KMS-11 (cell line): ENCODE measurements at regions not wholly inside any gene's neighbourhood (a gene's known extent, or its start where the extent isn't known, plus 50 kb on each side); places are given as distances from the start of the nearest gene placed in this dataset.

Experiments
- H2AFZ ChIP-seq: fragments of 200-600 bp; sonication (generic); 2 replicates; pipeline ENCODE4 v1.6.1; 2016; ENCODE audit warnings: antibody characterized with exemption, mixed run types, low read depth
- H3K27ac ChIP-seq: fragments of 200-600 bp; sonication (generic); 2 replicates; pipeline ENCODE4 v1.6.1; 2016; ENCODE audit warnings: mild to moderate bottlenecking, mixed run types
- H3K27me3 ChIP-seq: fragments of 200-600 bp; sonication (generic); 2 replicates; pipeline ENCODE4 v1.6.1; 2017; ENCODE audit warnings: mild to moderate bottlenecking, low read depth, mixed run types, moderate library complexity; ENCODE audit not compliant: insufficient read depth
- H3K36me3 ChIP-seq: fragments of 200-600 bp; sonication (generic); 2 replicates; pipeline ENCODE4 v1.6.1; 2017; ENCODE audit warnings: mild to moderate bottlenecking, mixed run types; ENCODE audit not compliant: insufficient read depth
- H3K4me1 ChIP-seq: fragments of 200-600 bp; sonication (generic); 2 replicates; pipeline ENCODE4 v1.6.1; 2016; ENCODE audit warnings: mild to moderate bottlenecking, low read depth, mixed run types; ENCODE audit not compliant: poor library complexity, severe bottlenecking
- H3K4me2 ChIP-seq: fragments of 200-600 bp; sonication (generic); 2 replicates; pipeline ENCODE4 v1.7.0; 2016; ENCODE audit warnings: mild to moderate bottlenecking, mixed run types
- H3K4me3 ChIP-seq: fragments of 200-600 bp; sonication (generic); IDR thresholded peaks from 2 replicates; pipeline ENCODE4 v1.6.1; 2017; ENCODE audit warnings: low read depth, low read length, mixed read lengths; ENCODE audit not compliant: insufficient read depth
- H3K79me2 ChIP-seq: fragments of 200-600 bp; sonication (generic); 2 replicates; pipeline ENCODE4 v1.6.1; 2016; ENCODE audit warnings: low read depth, mixed run types; ENCODE audit not compliant: insufficient read depth
- H3K9ac ChIP-seq: fragments of 200-600 bp; sonication (generic); 2 replicates; pipeline ENCODE4 v1.6.1; 2016; ENCODE audit warnings: mild to moderate bottlenecking, mixed run types
- H4K20me1 ChIP-seq: fragments of 200-600 bp; sonication (generic); 2 replicates; pipeline ENCODE4 v1.6.1; 2016; ENCODE audit warnings: mild to moderate bottlenecking, mixed run types; ENCODE audit not compliant: insufficient read depth
- TF ChIP-seq, protein P1 (sequence below): fragments of 200-600 bp; sonication (generic); conservative IDR thresholded peaks from 2 replicates; pipeline ENCODE4 v1.6.1; 2017; ENCODE audit warnings: low read depth, mild to moderate bottlenecking, antibody characterized with exemption, low read length, moderate library complexity, mixed read lengths

DNA sequence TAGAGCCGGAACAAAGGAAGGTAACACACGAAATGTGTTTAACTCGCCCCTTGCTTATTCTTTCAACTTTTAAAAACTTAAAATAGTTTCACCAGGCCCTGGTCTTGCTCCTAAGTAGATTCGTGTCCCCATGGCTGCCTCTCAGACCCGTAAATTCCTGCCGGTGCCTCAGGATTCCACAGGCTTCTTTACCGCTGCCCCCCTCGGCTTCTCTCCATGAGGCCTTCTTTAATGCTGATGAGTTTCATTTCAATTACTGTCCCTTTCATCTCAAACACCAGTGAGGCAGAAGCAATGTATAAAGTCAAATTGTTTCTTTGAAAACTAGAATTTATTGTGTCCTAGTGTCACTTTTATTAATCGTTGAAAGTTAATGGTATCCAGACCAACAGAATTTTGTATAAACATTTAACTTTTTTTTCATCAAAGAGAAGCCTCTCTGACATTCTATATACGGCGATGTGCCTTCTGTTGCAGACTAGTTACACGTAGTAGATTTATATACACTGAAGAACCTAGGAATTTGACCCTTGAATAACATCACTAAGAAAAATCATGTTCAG lies 225.2 kb downstream of the C7orf25 start:
- no peaks in the 10 kb centered on the region for H4K20me1 ChIP-seq
- no peak overlapping the region for H3K4me2 ChIP-seq
- TF ChIP-seq, protein P1, sequence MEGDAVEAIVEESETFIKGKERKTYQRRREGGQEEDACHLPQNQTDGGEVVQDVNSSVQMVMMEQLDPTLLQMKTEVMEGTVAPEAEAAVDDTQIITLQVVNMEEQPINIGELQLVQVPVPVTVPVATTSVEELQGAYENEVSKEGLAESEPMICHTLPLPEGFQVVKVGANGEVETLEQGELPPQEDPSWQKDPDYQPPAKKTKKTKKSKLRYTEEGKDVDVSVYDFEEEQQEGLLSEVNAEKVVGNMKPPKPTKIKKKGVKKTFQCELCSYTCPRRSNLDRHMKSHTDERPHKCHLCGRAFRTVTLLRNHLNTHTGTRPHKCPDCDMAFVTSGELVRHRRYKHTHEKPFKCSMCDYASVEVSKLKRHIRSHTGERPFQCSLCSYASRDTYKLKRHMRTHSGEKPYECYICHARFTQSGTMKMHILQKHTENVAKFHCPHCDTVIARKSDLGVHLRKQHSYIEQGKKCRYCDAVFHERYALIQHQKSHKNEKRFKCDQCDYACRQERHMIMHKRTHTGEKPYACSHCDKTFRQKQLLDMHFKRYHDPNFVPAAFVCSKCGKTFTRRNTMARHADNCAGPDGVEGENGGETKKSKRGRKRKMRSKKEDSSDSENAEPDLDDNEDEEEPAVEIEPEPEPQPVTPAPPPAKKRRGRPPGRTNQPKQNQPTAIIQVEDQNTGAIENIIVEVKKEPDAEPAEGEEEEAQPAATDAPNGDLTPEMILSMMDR = no peak
- H3K4me1 ChIP-seq = no peaks in the 10 kb centered on the region
- no peaks in the 10 kb centered on the region for H3K27me3 ChIP-seq
- no peak overlapping the region for H2AFZ ChIP-seq
- no peak overlapping the region for H3K27ac ChIP-seq
- H3K9ac ChIP-seq = no peak overlapping the region
- no peak overlapping the region for H3K4me3 ChIP-seq
- H3K79me2 ChIP-seq = no peaks in the 10 kb centered on the region
- no peaks in the 10 kb centered on the region for H3K36me3 ChIP-seq

DNA sequence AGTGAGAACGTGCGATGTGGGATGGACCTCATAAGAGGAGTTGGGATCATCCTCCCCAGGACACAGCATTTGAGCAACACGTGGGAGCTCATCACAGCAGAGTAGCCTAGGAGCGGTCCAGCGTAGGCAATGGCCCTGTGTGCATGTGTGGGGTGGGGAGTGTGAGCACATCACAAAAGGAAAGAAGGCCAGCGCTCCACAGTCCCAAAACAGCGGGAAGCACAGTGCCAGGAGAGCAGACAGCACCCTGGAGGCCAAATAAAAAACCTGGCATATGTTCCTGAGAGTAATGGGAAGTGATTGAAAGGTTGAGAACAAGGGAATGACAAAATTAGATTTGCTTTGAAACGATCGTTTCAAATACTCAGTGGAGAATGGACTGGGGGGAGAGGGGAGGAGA lies 226.0 kb downstream of the C7orf25 start:
- TF ChIP-seq, protein P1 = no peak
- Histone ChIP-seq H3K79me2 (no peaks in the 10 kb centered on the region), H3K4me2 (no peak overlapping the region), H3K27ac (no peak overlapping the region), H4K20me1 (no peaks in the 10 kb centered on the region), H2AFZ (no peak overlapping the region), H3K4me3 (no peak overlapping the region), H3K4me1 (no peaks in the 10 kb centered on the region), H3K36me3 (no peaks in the 10 kb centered on the region), H3K9ac (no peak overlapping the region), H3K27me3 (no peaks in the 10 kb centered on the region)

DNA sequence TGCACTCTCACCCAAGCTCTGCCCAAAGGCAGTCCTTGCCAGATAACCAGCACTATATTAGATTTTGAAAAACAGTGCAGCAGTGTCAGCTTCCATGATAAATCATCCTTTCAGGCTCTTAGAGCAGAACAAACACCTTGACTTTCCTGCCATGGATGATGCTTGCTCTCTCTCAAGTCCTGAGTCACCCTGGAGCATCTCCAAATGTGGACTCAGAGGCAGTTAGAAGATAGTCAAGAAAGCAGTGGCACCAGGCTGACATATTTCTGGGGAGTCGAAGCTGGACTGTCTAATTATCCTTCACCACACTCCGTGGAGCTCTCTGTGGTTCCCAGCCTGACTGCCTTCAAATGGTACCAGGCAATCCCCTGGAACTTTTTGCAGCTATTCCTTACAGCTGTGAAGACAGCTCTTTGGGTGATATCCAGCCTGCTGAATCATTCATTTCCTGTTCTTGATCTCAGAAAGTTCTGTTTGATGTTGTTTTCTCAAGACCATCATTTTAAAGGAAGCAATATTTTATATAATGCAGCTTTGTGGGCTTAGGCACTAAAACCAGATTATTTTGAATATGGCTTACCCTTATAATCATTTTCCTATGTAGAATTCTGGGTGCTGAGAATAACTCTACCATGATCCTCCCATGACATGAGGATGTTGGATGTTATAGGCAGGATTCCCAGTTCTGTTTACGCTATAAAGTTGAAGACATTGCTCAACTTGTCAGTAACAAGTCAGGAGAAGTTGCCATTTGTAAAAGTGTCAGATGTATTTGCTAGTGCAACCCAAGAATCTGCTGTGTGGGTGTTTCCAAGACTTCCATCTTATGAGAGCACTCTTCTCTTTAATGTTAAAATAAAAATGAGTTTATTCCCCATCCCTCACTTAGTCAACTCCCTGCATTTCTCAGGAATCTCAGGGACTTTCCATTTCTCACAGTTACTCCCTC lies 233.8 kb downstream of the C7orf25 start:
- Histone ChIP-seq H3K9ac (no peak overlapping the region), H3K4me1 (no peaks in the 10 kb centered on the region), H3K79me2 (no peaks in the 10 kb centered on the region), H3K36me3 (no peaks in the 10 kb centered on the region), H2AFZ (no peak overlapping the region), H3K4me3 (no peak overlapping the region), H3K27ac (no peak overlapping the region), H4K20me1 (no peaks in the 10 kb centered on the region), H3K27me3 (no peaks in the 10 kb centered on the region), H3K4me2 (no peak overlapping the region)
- TF ChIP-seq, protein P1 = no peak

DNA sequence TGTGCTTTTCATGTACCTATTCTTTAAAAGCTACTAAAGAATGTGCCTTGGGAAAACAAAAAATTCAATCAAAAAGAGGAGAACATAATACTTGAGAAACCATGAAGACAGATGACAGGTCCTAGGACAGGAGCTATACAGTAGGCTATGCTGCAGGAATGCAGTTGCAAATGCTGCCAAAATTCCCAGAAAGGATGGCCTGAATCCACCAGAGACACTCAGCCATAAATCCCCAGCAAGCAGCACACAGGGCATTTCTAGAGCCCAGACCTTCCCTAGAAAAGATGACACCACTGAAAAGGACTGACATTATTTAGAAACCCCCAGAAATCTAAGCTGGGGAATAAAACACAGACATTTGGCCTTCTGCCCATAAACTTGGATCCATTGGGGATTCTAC lies 237.3 kb downstream of the C7orf25 start:
- H3K27ac ChIP-seq = no peak overlapping the region
- no peaks in the 10 kb centered on the region for H4K20me1 ChIP-seq
- H3K79me2 ChIP-seq = no peaks in the 10 kb centered on the region
- H3K9ac ChIP-seq = no peak overlapping the region
- no peak overlapping the region for H3K4me2 ChIP-seq
- TF ChIP-seq, protein P1 = no peak
- no peak overlapping the region for H3K4me3 ChIP-seq
- no peak overlapping the region for H2AFZ ChIP-seq
- H3K4me1 ChIP-seq = no peaks in the 10 kb centered on the region
- H3K27me3 ChIP-seq = no peaks in the 10 kb centered on the region
- H3K36me3 ChIP-seq = no peaks in the 10 kb centered on the region
